ENCODE measurements at regions not wholly inside any gene's neighbourhood (a gene's known extent, or its start where the extent isn't known, plus 50 kb on each side); places are given as distances from the start of the nearest gene placed in this dataset.

DNA sequence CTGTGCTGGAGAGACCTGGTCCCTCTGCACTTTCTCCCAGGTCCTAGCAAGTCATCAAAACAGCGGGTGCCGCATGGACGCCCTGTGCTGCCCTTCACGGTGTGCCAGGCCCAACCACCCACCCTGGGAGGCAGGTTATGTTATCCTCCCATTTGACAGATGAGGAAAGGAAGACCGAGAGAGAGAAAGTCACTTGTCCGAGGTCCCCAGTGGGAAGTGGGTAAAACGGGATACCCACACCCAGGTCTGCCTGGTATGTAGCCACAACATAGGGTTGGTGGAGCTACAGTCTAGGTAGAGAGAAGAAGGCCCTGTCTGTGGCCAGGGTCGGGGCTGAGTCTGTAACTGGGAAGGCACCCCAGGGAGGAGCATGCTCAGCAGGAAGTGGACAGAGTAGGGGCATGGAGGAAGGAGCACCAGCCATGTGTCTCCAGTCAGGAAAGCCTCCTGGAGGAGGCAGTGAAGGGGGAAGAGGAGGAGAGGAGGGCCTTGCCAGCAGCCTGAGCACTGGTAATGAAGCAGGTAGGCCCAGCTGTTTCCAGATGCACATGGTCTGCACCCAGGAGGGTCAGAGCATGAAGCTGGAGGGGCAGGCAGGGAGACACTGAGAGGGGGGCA lies 98.4 kb downstream of the ZFP36L2 start:
- TF ChIP-seq POLR2A (IDR thresholded peaks at IDR 0.05; ENCODE audit: borderline replicate concordance, extremely low read depth, insufficient read depth, insufficient read length) (no peak), YY1 (IDR thresholded peaks at IDR 0.05; ENCODE audit: extremely low read depth, insufficient replicate concordance, low read depth, low read length) (no peak), ZNF274 (IDR thresholded peaks at IDR 0.05; ENCODE audit: low read depth, low read length) (no peak), EGR1 (IDR thresholded peaks at IDR 0.05; ENCODE audit: low read depth) (no peak), EZH2 (IDR thresholded peaks at IDR 0.05) (no peak)
- TF ChIP-seq, protein P1, sequence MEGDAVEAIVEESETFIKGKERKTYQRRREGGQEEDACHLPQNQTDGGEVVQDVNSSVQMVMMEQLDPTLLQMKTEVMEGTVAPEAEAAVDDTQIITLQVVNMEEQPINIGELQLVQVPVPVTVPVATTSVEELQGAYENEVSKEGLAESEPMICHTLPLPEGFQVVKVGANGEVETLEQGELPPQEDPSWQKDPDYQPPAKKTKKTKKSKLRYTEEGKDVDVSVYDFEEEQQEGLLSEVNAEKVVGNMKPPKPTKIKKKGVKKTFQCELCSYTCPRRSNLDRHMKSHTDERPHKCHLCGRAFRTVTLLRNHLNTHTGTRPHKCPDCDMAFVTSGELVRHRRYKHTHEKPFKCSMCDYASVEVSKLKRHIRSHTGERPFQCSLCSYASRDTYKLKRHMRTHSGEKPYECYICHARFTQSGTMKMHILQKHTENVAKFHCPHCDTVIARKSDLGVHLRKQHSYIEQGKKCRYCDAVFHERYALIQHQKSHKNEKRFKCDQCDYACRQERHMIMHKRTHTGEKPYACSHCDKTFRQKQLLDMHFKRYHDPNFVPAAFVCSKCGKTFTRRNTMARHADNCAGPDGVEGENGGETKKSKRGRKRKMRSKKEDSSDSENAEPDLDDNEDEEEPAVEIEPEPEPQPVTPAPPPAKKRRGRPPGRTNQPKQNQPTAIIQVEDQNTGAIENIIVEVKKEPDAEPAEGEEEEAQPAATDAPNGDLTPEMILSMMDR (IDR thresholded peaks at IDR 0.05 in 2 of 3, conservative IDR thresholded peaks at IDR 0.05 in 1 of 3; ENCODE audit: borderline replicate concordance in 1 of 3, insufficient read depth in 1 of 3, low read depth in 2 of 3, low read length in 2 of 3), result no peak
- TF ChIP-seq, protein P2, sequence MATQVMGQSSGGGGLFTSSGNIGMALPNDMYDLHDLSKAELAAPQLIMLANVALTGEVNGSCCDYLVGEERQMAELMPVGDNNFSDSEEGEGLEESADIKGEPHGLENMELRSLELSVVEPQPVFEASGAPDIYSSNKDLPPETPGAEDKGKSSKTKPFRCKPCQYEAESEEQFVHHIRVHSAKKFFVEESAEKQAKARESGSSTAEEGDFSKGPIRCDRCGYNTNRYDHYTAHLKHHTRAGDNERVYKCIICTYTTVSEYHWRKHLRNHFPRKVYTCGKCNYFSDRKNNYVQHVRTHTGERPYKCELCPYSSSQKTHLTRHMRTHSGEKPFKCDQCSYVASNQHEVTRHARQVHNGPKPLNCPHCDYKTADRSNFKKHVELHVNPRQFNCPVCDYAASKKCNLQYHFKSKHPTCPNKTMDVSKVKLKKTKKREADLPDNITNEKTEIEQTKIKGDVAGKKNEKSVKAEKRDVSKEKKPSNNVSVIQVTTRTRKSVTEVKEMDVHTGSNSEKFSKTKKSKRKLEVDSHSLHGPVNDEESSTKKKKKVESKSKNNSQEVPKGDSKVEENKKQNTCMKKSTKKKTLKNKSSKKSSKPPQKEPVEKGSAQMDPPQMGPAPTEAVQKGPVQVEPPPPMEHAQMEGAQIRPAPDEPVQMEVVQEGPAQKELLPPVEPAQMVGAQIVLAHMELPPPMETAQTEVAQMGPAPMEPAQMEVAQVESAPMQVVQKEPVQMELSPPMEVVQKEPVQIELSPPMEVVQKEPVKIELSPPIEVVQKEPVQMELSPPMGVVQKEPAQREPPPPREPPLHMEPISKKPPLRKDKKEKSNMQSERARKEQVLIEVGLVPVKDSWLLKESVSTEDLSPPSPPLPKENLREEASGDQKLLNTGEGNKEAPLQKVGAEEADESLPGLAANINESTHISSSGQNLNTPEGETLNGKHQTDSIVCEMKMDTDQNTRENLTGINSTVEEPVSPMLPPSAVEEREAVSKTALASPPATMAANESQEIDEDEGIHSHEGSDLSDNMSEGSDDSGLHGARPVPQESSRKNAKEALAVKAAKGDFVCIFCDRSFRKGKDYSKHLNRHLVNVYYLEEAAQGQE (IDR thresholded peaks at IDR 0.05; ENCODE audit: low read depth), result no peak
- TF ChIP-seq, protein P3, sequence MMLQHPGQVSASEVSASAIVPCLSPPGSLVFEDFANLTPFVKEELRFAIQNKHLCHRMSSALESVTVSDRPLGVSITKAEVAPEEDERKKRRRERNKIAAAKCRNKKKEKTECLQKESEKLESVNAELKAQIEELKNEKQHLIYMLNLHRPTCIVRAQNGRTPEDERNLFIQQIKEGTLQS (IDR thresholded peaks at IDR 0.05), result no peak
